HCT116 (cell line): ENCODE measurements at regions not wholly inside any gene's neighbourhood (a gene's known extent, or its start where the extent isn't known, plus 50 kb on each side); places are given as distances from the start of the nearest gene placed in this dataset.

Source experiments
- ATAC-seq: fragments of 200-7000 bp; cut with Tn5 transposase; 2 replicates; pipeline ENCODE4 v1.9.1; 2020; ENCODE audit warnings: mild to moderate bottlenecking, moderate library complexity
- BruUV-seq: library from RNA; stranded (reverse); fragments of 400-500 nt; replicated peaks from 2 replicates; lab custom pipeline; 2021; lab: Mats Ljungman, UMichigan
- CTCF ChIA-PET: fragments of 300-600 bp; sonication (Branson Sonifier 250); formaldehyde crosslinking; loops from one replicate; lab custom pipeline; 2021; ENCODE audit warnings: antibody characterized with exemption; lab: Charles Lee
- POLR2A ChIA-PET: fragments of 300-600, 350-600 bp; sonication (Branson Sonifier 250); formaldehyde crosslinking; loops from one replicate; lab custom pipeline; 2021; ENCODE audit warnings: antibody characterized with exemption; lab: Charles Lee
- RAD21 ChIA-PET, 2 experiments: fragments of 300-600 bp; sonication (Branson Sonifier 250); formaldehyde crosslinking; loops; one replicate each; lab custom pipeline; 2023; ENCODE audit warnings: low total read pairs in 2 of 2; ENCODE audit not compliant: uncharacterized antibody in 2 of 2, unreplicated experiment in 2 of 2, low non-redundant PET in 1 of 2; lab: Charles Lee
- DNase-seq: peaks from one replicate; pipeline ENCODE4 v3.0.0-alpha.2; 2010; ENCODE audit warnings: low read depth, low spot score
- H2AFZ ChIP-seq: fragments of 200-600 bp; shearing (Covaris generic), sonication (generic); 2 replicates; pipeline ENCODE4 v1.6.1; 2017; ENCODE audit warnings: low read depth, mixed run types, mixed read lengths, antibody characterized with exemption, low read length; ENCODE audit not compliant: poor library complexity, severe bottlenecking
- H3K27ac ChIP-seq: 2 replicates; pipeline ENCODE4 v1.5.1; 2012; ENCODE audit warnings: low read depth, low read length
- H3K27me3 ChIP-seq: fragments of 200-600 bp; sonication (generic); 2 replicates; pipeline ENCODE4 v1.6.1; 2016; ENCODE audit warnings: mixed run types, low read length, mixed read lengths; ENCODE audit not compliant: insufficient read depth
- H3K36me3 ChIP-seq, 2 experiments: fragments of 200-500 bp in 1 of 2; fragments of 200-600 bp in 1 of 2; sonication (Bioruptor generic) in 1 of 2; sonication (generic) in 1 of 2; 2 replicates each; pipeline versions ENCODE4 v1.5.1 to v1.6.1; 2014 to 2016; ENCODE audit warnings: low read length in 2 of 2, inconsistent platforms in 1 of 2, mixed read lengths in 1 of 2, mixed run types in 1 of 2; ENCODE audit not compliant: insufficient read depth in 2 of 2, control insufficient read depth in 1 of 2
- H3K4me1 ChIP-seq, 2 experiments: fragments of 200-600 bp in 1 of 2; sonication (generic) in 1 of 2; 2 replicates each; pipeline versions ENCODE4 v1.5.1 to v1.6.1; 2012 to 2017; ENCODE audit warnings: low read length in 2 of 2, inconsistent platforms in 1 of 2, mild to moderate bottlenecking in 1 of 2, mixed read lengths in 1 of 2, mixed run types in 1 of 2, moderate library complexity in 1 of 2; ENCODE audit not compliant: insufficient read depth in 2 of 2, control insufficient read depth in 1 of 2
- H3K4me2 ChIP-seq: fragments of 200-600 bp; sonication (generic); 2 replicates; pipeline ENCODE4 v1.6.1; 2017; ENCODE audit warnings: mixed run types, low read length, mixed read lengths
- H3K4me3 ChIP-seq, 2 experiments: fragments of 200-600 bp in 1 of 2; sonication (generic) in 1 of 2; replicated peaks in 1 of 2; 2 replicates each; pipeline ENCODE4 v1.5.1; 2011 to 2016; ENCODE audit warnings: low read length in 2 of 2, control low read depth in 1 of 2, low read depth in 1 of 2, mild to moderate bottlenecking in 1 of 2, mixed read lengths in 1 of 2, mixed run types in 1 of 2
- H3K79me2 ChIP-seq: fragments of 200-600 bp; sonication (generic); 2 replicates; pipeline ENCODE4 v1.6.1; 2017; ENCODE audit warnings: mild to moderate bottlenecking, mixed run types, low read length, moderate library complexity, mixed read lengths; ENCODE audit not compliant: insufficient read depth
- H3K9ac ChIP-seq: fragments of 200-600 bp; sonication (generic); 2 replicates; pipeline ENCODE4 v1.6.1; 2016; ENCODE audit warnings: low read length, mixed read lengths
- H3K9me2 ChIP-seq: fragments of 200-600 bp; sonication (generic), shearing (Covaris generic); 2 replicates; pipeline ENCODE4 v1.6.1; 2017; ENCODE audit warnings: mixed run types, mild to moderate bottlenecking, moderate library complexity; ENCODE audit not compliant: insufficient read depth
- H3K9me3 ChIP-seq, 2 experiments: fragments of 200-500 bp in 1 of 2; fragments of 200-600 bp in 1 of 2; sonication (Bioruptor generic) in 1 of 2; sonication (generic) in 1 of 2; 2 replicates each; pipeline ENCODE4 v1.6.1; 2014 to 2017; ENCODE audit warnings: low read length in 2 of 2, mixed read lengths in 2 of 2, inconsistent platforms in 1 of 2, low read depth in 1 of 2, mild to moderate bottlenecking in 1 of 2, mixed run types in 1 of 2, moderate library complexity in 1 of 2; ENCODE audit not compliant: control insufficient read depth in 1 of 2, insufficient read depth in 1 of 2
- H4K20me1 ChIP-seq: fragments of 200-600 bp; sonication (generic), shearing (Covaris generic); 2 replicates; pipeline ENCODE4 v1.6.1; 2017; ENCODE audit warnings: mixed run types, mild to moderate bottlenecking, moderate library complexity; ENCODE audit not compliant: insufficient read depth
- CBX3 ChIP-seq: IDR thresholded peaks from 2 replicates; pipeline ENCODE4 v1.6.1; 2012; ENCODE audit warnings: low read depth
- CEBPB ChIP-seq: IDR thresholded peaks from 2 replicates; pipeline ENCODE4 v1.6.1; 2012; ENCODE audit warnings: low read depth
- CTCF ChIP-seq, 3 experiments: fragments of 200-600 bp in 1 of 3; sonication (generic) in 1 of 3; IDR thresholded peaks in 2 of 3; conservative IDR thresholded peaks in 1 of 3; 2 replicates each; pipeline ENCODE4 v1.5.1; 2012 to 2017; ENCODE audit warnings: low read depth in 2 of 3, low read length in 2 of 3, antibody characterized with exemption in 1 of 3, borderline replicate concordance in 1 of 3, control low read depth in 1 of 3, mild to moderate bottlenecking in 1 of 3, mixed read lengths in 1 of 3, mixed run types in 1 of 3, moderate library complexity in 1 of 3; ENCODE audit not compliant: insufficient read depth in 1 of 3
- EGR1 ChIP-seq: IDR thresholded peaks from 2 replicates; pipeline ENCODE4 v1.6.1; 2012; ENCODE audit warnings: low read depth
- EZH2 ChIP-seq: fragments of 200-600 bp; sonication (generic); IDR thresholded peaks from 2 replicates; pipeline ENCODE4 v1.6.1; 2017; ENCODE audit warnings: antibody characterized with exemption, mixed run types
- EZH2phosphoT487 ChIP-seq: fragments of 200-600 bp; IDR thresholded peaks from 2 replicates; pipeline ENCODE4 v1.6.1; 2018; ENCODE audit warnings: antibody characterized with exemption, borderline replicate concordance
- JUND ChIP-seq: IDR thresholded peaks from 2 replicates; pipeline ENCODE4 v1.6.1; 2012
- MAX ChIP-seq: IDR thresholded peaks from 2 replicates; pipeline ENCODE4 v1.6.1; 2012
- POLR2A ChIP-seq: IDR thresholded peaks from 2 replicates; pipeline ENCODE4 v1.7.0; 2011; ENCODE audit warnings: borderline replicate concordance; ENCODE audit not compliant: insufficient read depth, insufficient read length; ENCODE audit errors: extremely low read depth
- POLR2AphosphoS5 ChIP-seq: IDR thresholded peaks from 2 replicates; pipeline ENCODE4 v1.6.1; 2011; ENCODE audit warnings: mild to moderate bottlenecking, low read depth, low read length, moderate library complexity
- RAD21 ChIP-seq: IDR thresholded peaks from 2 replicates; pipeline ENCODE4 v1.6.1; 2012; ENCODE audit warnings: low read depth, mild to moderate bottlenecking
- SP1 ChIP-seq: IDR thresholded peaks from 2 replicates; pipeline ENCODE4 v1.6.1; 2012; ENCODE audit warnings: low read depth
- SRF ChIP-seq: IDR thresholded peaks from 2 replicates; pipeline ENCODE4 v1.6.1; 2012; ENCODE audit warnings: low read depth
- YY1 ChIP-seq: IDR thresholded peaks from 2 replicates; pipeline ENCODE4 v1.6.1; 2011; ENCODE audit warnings: low read length, low read depth, moderate library complexity, mild to moderate bottlenecking; ENCODE audit not compliant: insufficient replicate concordance; ENCODE audit errors: extremely low read depth
- ZNF274 ChIP-seq: fragments of 200-500 bp; sonication (Bioruptor generic); IDR thresholded peaks from 2 replicates; pipeline ENCODE4 v1.6.1; 2014; ENCODE audit warnings: mild to moderate bottlenecking, low read depth, low read length, inconsistent platforms
- intact Hi-C: fragments of 100-400 bp; cut with micrococcal nuclease; formaldehyde crosslinking; loops from 2 replicates; pipeline ENCODE4 v1.10.0; 2022
- TF ChIP-seq, protein P1 (sequence below): IDR thresholded peaks from 2 replicates; pipeline ENCODE4 v1.6.1; 2012

GRCh38 chr14:97978341-97978740 is 1181.2 kb downstream of the VRK1 start:
- CTCF ChIA-PET: no interaction called here
- ATAC-seq (peak; percentile 89), DNase-seq (peak; percentile 6)
- Histone ChIP-seq H3K36me3 (no peaks in the 10 kb centered on the region), H3K9me2 (no peaks in the 10 kb centered on the region), H3K4me1 (no peaks in the 10 kb centered on the region), H4K20me1 (no peaks in the 10 kb centered on the region), H2AFZ (no peak overlapping the region), H3K9ac (no peak overlapping the region), H3K27ac (no peak overlapping the region), H3K9me3 (peaks cover 0 to 3% of the 10 kb centered on the region in 2 experiments; a peak in 1 of 4 replicates), H3K79me2 (no peaks in the 10 kb centered on the region), H3K4me3 (no peak overlapping the region), H3K4me2 (no peak overlapping the region), H3K27me3 (no peaks in the 10 kb centered on the region)
- intact Hi-C loops: loop anchor here (1.0 kb wide), 1 partner anchor 1288 kb away; no protein-coding TSS in a partner anchor
- POLR2A ChIA-PET: no interaction called here
- TF ChIP-seq JUND (no peak), POLR2A (no peak), MAX (no peak), RAD21 (peak; percentile 27; the same call in 1 of the 2 replicates), CTCF (IDR thresholded peaks at IDR 0.05 in 2 of 3, conservative IDR thresholded peaks at IDR 0.05 in 1 of 3; ENCODE audit: borderline replicate concordance in 1 of 3, insufficient read depth in 1 of 3, low read depth in 2 of 3, low read length in 2 of 3) (peak in 1 of 3 experiments; percentile 21; a peak in 1 of 6 replicates)
- BruUV-seq: no TSS peak
- RAD21 ChIA-PET: no interaction called here

DNA sequence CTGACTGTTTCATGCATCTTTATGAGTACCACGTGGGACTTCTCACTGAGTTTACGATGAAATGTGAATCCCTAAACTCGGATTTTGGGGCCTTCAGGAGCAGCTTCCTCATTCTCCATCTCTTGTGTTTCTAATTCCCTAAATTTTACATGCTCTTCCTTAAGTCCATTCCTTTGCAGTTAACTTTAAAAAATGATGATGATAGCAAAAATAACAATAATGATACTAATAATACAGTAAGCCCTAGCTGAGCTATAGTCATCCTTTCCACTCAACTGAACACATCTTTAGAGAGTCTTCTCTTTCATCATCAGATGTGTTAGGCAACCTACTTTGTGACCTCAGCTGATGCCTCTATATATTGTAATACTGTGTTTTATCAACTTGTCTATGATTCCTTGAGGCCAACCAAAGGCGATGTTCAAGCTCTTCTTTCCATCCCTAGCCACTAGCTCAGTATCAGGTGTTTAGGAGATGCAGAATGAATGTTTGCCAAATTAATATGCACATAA is 1196.4 kb downstream of the VRK1 start:
- Histone ChIP-seq H3K4me3 (no peak overlapping the region), H3K4me2 (no peak overlapping the region), H4K20me1 (no peaks in the 10 kb centered on the region), H3K9me3 (no peaks in the 10 kb centered on the region; a peak in 1 of 4 replicates), H3K36me3 (no peaks in the 10 kb centered on the region), H3K4me1 (no peaks in the 10 kb centered on the region), H3K9me2 (no peaks in the 10 kb centered on the region), H3K79me2 (no peaks in the 10 kb centered on the region), H2AFZ (no peak overlapping the region), H3K27me3 (no peaks in the 10 kb centered on the region), H3K9ac (no peak overlapping the region), H3K27ac (no peak overlapping the region)
- RAD21 ChIA-PET: no interaction called here
- no TSS peak for BruUV-seq
- intact Hi-C loops: no loop called here
- ATAC-seq (no peak), DNase-seq (no peak)
- CTCF ChIA-PET: no interaction called here
- POLR2A ChIA-PET: no interaction called here
- TF ChIP-seq EGR1 (no peak), CBX3 (no peak), ZNF274 (no peak), YY1 (no peak), CEBPB (no peak), JUND (no peak), SP1 (no peak), EZH2 (no peak), POLR2A (no peak), SRF (no peak), CTCF (IDR thresholded peaks at IDR 0.05 in 2 of 3, conservative IDR thresholded peaks at IDR 0.05 in 1 of 3; ENCODE audit: borderline replicate concordance in 1 of 3, insufficient read depth in 1 of 3, low read depth in 2 of 3, low read length in 2 of 3) (no peak), RAD21 (no peak), POLR2AphosphoS5 (no peak), EZH2phosphoT487 (no peak)
- TF ChIP-seq, protein P1, sequence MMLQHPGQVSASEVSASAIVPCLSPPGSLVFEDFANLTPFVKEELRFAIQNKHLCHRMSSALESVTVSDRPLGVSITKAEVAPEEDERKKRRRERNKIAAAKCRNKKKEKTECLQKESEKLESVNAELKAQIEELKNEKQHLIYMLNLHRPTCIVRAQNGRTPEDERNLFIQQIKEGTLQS: no peak
